ENCODE measurements at regions not wholly inside any gene's neighbourhood (a gene's known extent, or its start where the extent isn't known, plus 50 kb on each side); places are given as distances from the start of the nearest gene placed in this dataset.

- Histone ChIP-seq H3K27ac (replicated peaks in 1 of 4) (no peak overlapping the region), H3K4me3 (no peak overlapping the region), H3K9me3 (no peaks in the 10 kb centered on the region), H3K27me3 (no peaks in the 10 kb centered on the region), H3K36me3 (no peaks in the 10 kb centered on the region), H3K4me1 (peaks cover 4 to 7% (median 5%) of the 10 kb centered on the region in 4 donors)
- no peak for TF ChIP-seq CTCF (IDR thresholded peaks at IDR 0.05)
- no peak for TF ChIP-seq POLR2AphosphoS5 (IDR thresholded peaks at IDR 0.05)
- no peak for TF ChIP-seq POLR2A (IDR thresholded peaks at IDR 0.05; ENCODE audit: low read depth)
- TF ChIP-seq EP300 (IDR thresholded peaks at IDR 0.05): no peak
- intact Hi-C loops (cut with DNase I): no loop called here
- no peak for DNase-seq (ENCODE audit: extremely low spot score)
- WGBS: 74% methylated on average over 14 of the region's 16 CpGs
Observed at GRCh38 chr18:76712511-76713140, 109.7 kb upstream of the ZNF236 start.

- peaks cover 4 to 7% (median 5%) of the 10 kb centered on the region in 4 donors for H3K4me1 ChIP-seq
- no peak for DNase-seq (ENCODE audit: extremely low spot score)
- H3K36me3 ChIP-seq: no peaks in the 10 kb centered on the region
- H3K4me3 ChIP-seq: no peak overlapping the region
- no peaks in the 10 kb centered on the region for H3K27me3 ChIP-seq
- TF ChIP-seq EP300 (IDR thresholded peaks at IDR 0.05) (no peak), POLR2A (IDR thresholded peaks at IDR 0.05; ENCODE audit: low read depth) (no peak), CTCF (IDR thresholded peaks at IDR 0.05) (no peak), POLR2AphosphoS5 (IDR thresholded peaks at IDR 0.05) (no peak)
- no peak overlapping the region for H3K27ac ChIP-seq (replicated peaks in 1 of 4)
- WGBS: 85% methylated on average over 12 of the region's 12 CpGs
- no peaks in the 10 kb centered on the region for H3K9me3 ChIP-seq
- intact Hi-C loops (cut with DNase I): no loop called here
Observed at GRCh38 chr18:76710646-76711520, 111.5 kb upstream of the ZNF236 start.

GRCh38 chr18:76709659-76710645 lies 112.4 kb upstream of the ZNF236 start:
- Histone ChIP-seq H3K4me1 (peaks cover 4 to 7% (median 5%) of the 10 kb centered on the region in 4 donors), H3K9me3 (no peaks in the 10 kb centered on the region), H3K36me3 (no peaks in the 10 kb centered on the region), H3K27me3 (no peaks in the 10 kb centered on the region), H3K4me3 (peak overlapping the region in 2 of 4 donors; percentile 30 to 41), H3K27ac (replicated peaks in 1 of 4) (no peak overlapping the region)
- peak; percentile 89 to 93 (median 90) for TF ChIP-seq CTCF (IDR thresholded peaks at IDR 0.05)
- no peak for TF ChIP-seq POLR2A (IDR thresholded peaks at IDR 0.05; ENCODE audit: low read depth)
- peak in 1 of 2 donors; percentile 27 for TF ChIP-seq POLR2AphosphoS5 (IDR thresholded peaks at IDR 0.05)
- TF ChIP-seq EP300 (IDR thresholded peaks at IDR 0.05): no peak
- intact Hi-C loops (cut with DNase I): loop anchor here (2.0 kb wide), 1 partner anchor 311 kb away; no protein-coding TSS in a partner anchor
- 41% methylated on average over 28 of the region's 29 CpGs for WGBS
- no peak for DNase-seq (ENCODE audit: extremely low spot score)

GRCh38 chr18:76708722-76709353 lies 113.5 kb upstream of the ZNF236 start:
- Histone ChIP-seq H3K36me3 (no peaks in the 10 kb centered on the region), H3K9me3 (no peaks in the 10 kb centered on the region), H3K27me3 (no peaks in the 10 kb centered on the region), H3K27ac (replicated peaks in 1 of 4) (no peak overlapping the region), H3K4me1 (peaks cover 4 to 7% (median 5%) of the 10 kb centered on the region in 4 donors), H3K4me3 (no peak overlapping the region)
- intact Hi-C loops (cut with DNase I): loop anchor here (2.0 kb wide), 1 partner anchor 310 kb away; no protein-coding TSS in a partner anchor
- TF ChIP-seq POLR2A (IDR thresholded peaks at IDR 0.05; ENCODE audit: low read depth): no peak
- no peak for TF ChIP-seq EP300 (IDR thresholded peaks at IDR 0.05)
- TF ChIP-seq POLR2AphosphoS5 (IDR thresholded peaks at IDR 0.05): no peak
- no peak for TF ChIP-seq CTCF (IDR thresholded peaks at IDR 0.05)
- WGBS: 94% methylated on average over 11 of the region's 25 CpGs
- DNase-seq (ENCODE audit: extremely low spot score): no peak
